ENCODE measurements at regions not wholly inside any gene's neighbourhood (a gene's known extent, or its start where the extent isn't known, plus 50 kb on each side); places are given as distances from the start of the nearest gene placed in this dataset.

DNA sequence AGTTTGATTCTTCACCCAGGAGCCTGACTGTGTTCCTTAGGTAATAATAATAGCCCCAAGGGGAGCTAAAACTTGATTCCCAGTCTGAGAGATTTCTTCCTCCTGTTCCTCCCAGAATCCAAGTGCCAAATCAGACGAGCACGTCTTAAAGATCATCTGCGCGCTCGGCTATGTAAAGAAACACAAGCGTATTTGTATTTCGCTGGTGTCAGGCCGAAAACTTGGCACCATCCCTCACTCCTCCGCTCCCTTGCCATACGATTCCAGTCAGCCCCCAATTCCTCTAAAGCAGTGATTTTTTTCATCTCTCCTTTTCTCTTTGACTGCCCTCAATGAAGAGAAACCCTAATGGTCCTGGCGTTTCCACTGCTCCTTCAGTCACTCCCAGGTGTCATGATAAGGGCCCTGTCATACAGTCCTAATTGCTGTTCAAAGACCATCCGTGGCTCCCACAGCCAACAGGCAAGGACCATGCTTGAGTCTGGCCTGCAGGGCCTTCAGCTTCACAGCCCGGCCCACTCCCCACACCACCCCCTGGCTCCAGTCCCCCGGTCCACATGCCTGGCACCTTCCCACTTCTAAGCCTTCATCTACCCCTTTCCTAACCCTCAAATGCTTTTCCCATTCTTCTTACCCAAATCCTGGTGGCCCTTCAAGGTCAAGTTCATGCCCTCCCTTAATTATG lies 130.8 kb upstream of the ID2 start:
- H3K36me3 ChIP-seq (ENCODE audit: insufficient read depth, insufficient read length, low read length) = no peaks in the 10 kb centered on the region
- no peak overlapping the region for H3K9ac ChIP-seq (ENCODE audit: insufficient read length, low read depth)
- H3K4me1 ChIP-seq (ENCODE audit: insufficient read depth, insufficient read length) = peaks cover 10% of the 10 kb centered on the region
- no peaks in the 10 kb centered on the region for H3K27me3 ChIP-seq (ENCODE audit: insufficient read depth, insufficient read length)
- H3K9me3 ChIP-seq (ENCODE audit: insufficient read depth, low read length) = no peaks in the 10 kb centered on the region
- TF ChIP-seq ZNF274 (IDR thresholded peaks at IDR 0.05; ENCODE audit: low read depth, low read length) (no peak), SUZ12 (IDR thresholded peaks at IDR 0.05; ENCODE audit: extremely low read depth, insufficient read depth, insufficient read length) (no peak), YY1 (IDR thresholded peaks at IDR 0.05; ENCODE audit: insufficient read depth, insufficient read length) (no peak)
- H3K4me3 ChIP-seq (ENCODE audit: insufficient read length, low read depth) = no peak overlapping the region
- no peak for DNase-seq (ENCODE audit: low read depth, low spot score)

DNA sequence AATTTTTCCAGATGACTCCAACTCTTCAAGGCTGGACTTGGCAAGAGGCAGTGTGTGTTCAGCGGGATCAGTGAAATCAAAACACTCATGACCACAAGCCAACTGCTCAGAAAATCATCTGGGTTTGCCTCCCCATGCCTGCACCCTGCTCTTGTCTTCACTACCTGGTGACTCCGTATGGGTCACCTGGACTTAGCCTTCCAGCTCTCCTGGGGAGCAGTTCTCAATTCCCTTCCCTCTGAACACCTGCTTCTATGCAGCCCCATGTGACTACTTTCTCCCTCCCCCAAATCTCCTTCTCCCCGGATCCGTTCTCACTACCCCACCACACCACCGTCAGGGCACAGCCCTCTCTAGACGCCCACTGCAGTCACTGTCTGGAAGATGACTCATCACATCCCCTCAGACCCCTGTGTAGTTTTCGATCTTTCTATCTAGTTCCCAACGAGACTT lies 130.2 kb upstream of the ID2 start:
- Histone ChIP-seq H3K9ac (ENCODE audit: insufficient read length, low read depth) (no peak overlapping the region), H3K4me1 (ENCODE audit: insufficient read depth, insufficient read length) (peaks cover 10% of the 10 kb centered on the region), H3K27me3 (ENCODE audit: insufficient read depth, insufficient read length) (no peaks in the 10 kb centered on the region), H3K4me3 (ENCODE audit: insufficient read length, low read depth) (no peak overlapping the region), H3K9me3 (ENCODE audit: insufficient read depth, low read length) (no peaks in the 10 kb centered on the region), H3K36me3 (ENCODE audit: insufficient read depth, insufficient read length, low read length) (no peaks in the 10 kb centered on the region)
- no peak for TF ChIP-seq SUZ12 (IDR thresholded peaks at IDR 0.05; ENCODE audit: extremely low read depth, insufficient read depth, insufficient read length)
- TF ChIP-seq YY1 (IDR thresholded peaks at IDR 0.05; ENCODE audit: insufficient read depth, insufficient read length) = no peak
- TF ChIP-seq ZNF274 (IDR thresholded peaks at IDR 0.05; ENCODE audit: low read depth, low read length) = no peak
- DNase-seq (ENCODE audit: low read depth, low spot score) = no peak

DNA sequence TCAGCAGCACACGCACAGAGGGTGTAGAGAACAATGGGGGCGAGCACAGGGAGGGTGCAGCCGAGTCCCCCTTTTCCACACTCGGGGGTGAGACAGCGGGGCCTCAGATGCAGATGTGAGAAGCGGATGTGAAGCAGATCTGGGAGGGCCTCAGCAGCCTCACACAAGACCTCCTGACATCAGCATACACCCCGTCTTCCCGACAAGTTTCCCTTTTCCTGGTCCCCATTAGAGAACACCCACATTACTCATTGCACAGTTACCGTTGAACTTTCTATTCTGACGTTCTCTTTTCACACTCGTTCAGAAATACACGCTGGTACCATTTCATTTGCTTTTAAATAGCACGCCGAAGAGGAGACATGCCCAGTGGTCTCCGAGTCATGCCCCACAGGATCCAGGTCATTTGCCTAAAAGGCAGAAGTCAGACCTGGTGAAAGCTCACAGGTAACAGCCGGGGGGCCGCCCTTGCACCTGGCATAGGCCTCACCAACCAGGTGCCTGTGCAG lies 129.5 kb upstream of the ID2 start:
- TF ChIP-seq YY1 (IDR thresholded peaks at IDR 0.05; ENCODE audit: insufficient read depth, insufficient read length) (no peak), ZNF274 (IDR thresholded peaks at IDR 0.05; ENCODE audit: low read depth, low read length) (no peak), SUZ12 (IDR thresholded peaks at IDR 0.05; ENCODE audit: extremely low read depth, insufficient read depth, insufficient read length) (no peak)
- Histone ChIP-seq H3K36me3 (ENCODE audit: insufficient read depth, insufficient read length, low read length) (no peaks in the 10 kb centered on the region), H3K9me3 (ENCODE audit: insufficient read depth, low read length) (no peaks in the 10 kb centered on the region), H3K4me3 (ENCODE audit: insufficient read length, low read depth) (no peak overlapping the region), H3K4me1 (ENCODE audit: insufficient read depth, insufficient read length) (peaks cover 10% of the 10 kb centered on the region), H3K27me3 (ENCODE audit: insufficient read depth, insufficient read length) (no peaks in the 10 kb centered on the region), H3K9ac (ENCODE audit: insufficient read length, low read depth) (no peak overlapping the region)
- no peak for DNase-seq (ENCODE audit: low read depth, low spot score)

DNA sequence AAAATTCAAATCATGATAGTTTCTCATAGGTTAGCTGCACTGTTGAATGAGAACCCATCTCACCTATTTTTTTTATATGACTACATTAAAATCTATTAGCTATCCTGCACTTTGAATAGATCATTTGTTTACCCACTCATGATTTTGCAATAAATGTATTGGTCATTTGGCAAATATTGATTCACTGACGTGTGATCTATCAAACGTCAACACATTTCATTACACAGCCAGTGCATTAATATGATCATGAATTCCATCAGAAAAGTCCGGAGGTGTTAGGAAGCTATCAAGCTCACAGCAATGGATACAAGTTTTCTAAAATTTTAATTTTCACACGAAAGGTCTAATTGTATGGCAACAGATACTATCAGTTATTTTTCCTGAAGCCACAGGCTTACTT lies 128.2 kb upstream of the ID2 start:
- Histone ChIP-seq H3K4me1 (ENCODE audit: insufficient read depth, insufficient read length) (peaks cover 1% of the 10 kb centered on the region), H3K27me3 (ENCODE audit: insufficient read depth, insufficient read length) (no peaks in the 10 kb centered on the region), H3K36me3 (ENCODE audit: insufficient read depth, insufficient read length, low read length) (no peaks in the 10 kb centered on the region), H3K4me3 (ENCODE audit: insufficient read length, low read depth) (no peak overlapping the region), H3K9me3 (ENCODE audit: insufficient read depth, low read length) (peaks cover 5% of the 10 kb centered on the region), H3K9ac (ENCODE audit: insufficient read length, low read depth) (no peak overlapping the region)
- no peak for TF ChIP-seq SUZ12 (IDR thresholded peaks at IDR 0.05; ENCODE audit: extremely low read depth, insufficient read depth, insufficient read length)
- TF ChIP-seq ZNF274 (IDR thresholded peaks at IDR 0.05; ENCODE audit: low read depth, low read length) = no peak
- TF ChIP-seq YY1 (IDR thresholded peaks at IDR 0.05; ENCODE audit: insufficient read depth, insufficient read length) = no peak
- DNase-seq (ENCODE audit: low read depth, low spot score) = no peak

DNA sequence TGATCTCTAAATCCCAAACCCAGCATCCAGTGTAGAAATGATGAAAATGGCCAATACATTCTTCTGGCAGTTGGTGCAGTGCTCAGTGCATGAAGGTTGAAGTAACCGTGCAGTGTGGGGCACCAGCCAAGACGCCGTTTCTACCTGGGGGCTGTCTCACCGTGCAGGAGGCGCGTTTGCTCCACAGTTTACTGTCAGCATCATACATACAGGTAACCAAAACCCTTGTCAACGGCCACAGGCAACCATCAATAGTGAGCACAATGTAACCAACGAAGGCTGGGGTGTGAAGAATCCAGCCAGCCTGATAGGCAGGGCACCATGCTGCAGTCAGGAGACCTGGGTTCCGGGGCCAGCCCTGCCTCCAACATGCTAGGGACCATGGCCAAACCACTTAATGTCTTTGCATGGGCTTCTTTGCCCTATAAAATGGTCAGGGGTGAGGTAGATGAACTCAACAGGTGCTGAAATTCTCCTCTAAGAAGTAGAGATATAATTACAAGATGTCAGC lies 127.5 kb upstream of the ID2 start:
- no peak for TF ChIP-seq SUZ12 (IDR thresholded peaks at IDR 0.05; ENCODE audit: extremely low read depth, insufficient read depth, insufficient read length)
- TF ChIP-seq ZNF274 (IDR thresholded peaks at IDR 0.05; ENCODE audit: low read depth, low read length) = no peak
- TF ChIP-seq YY1 (IDR thresholded peaks at IDR 0.05; ENCODE audit: insufficient read depth, insufficient read length) = no peak
- no peak for DNase-seq (ENCODE audit: low read depth, low spot score)
- Histone ChIP-seq H3K27me3 (ENCODE audit: insufficient read depth, insufficient read length) (no peaks in the 10 kb centered on the region), H3K9me3 (ENCODE audit: insufficient read depth, low read length) (peaks cover 12% of the 10 kb centered on the region), H3K4me3 (ENCODE audit: insufficient read length, low read depth) (no peak overlapping the region), H3K36me3 (ENCODE audit: insufficient read depth, insufficient read length, low read length) (no peaks in the 10 kb centered on the region), H3K9ac (ENCODE audit: insufficient read length, low read depth) (no peak overlapping the region), H3K4me1 (ENCODE audit: insufficient read depth, insufficient read length) (no peaks in the 10 kb centered on the region)

DNA sequence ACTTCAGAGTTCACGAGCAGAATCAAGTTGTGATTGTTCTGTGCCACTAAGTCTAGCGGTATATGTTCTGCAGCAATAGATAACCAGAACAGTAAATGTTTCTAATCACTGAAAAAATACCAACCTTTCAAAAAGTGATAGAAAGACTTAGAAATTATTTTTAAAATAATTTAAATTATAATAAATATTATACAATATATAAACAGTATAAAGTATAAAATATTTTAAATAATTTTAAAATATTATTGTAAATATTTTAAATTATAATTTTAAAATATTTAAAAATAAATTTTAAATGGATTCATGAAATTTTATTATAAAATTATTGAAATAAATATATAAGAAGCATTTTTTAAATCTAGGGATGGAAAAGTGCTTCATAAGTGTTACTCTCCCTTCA lies 126.3 kb upstream of the ID2 start:
- Histone ChIP-seq H3K9me3 (ENCODE audit: insufficient read depth, low read length) (peaks cover 12% of the 10 kb centered on the region), H3K4me3 (ENCODE audit: insufficient read length, low read depth) (no peak overlapping the region), H3K27me3 (ENCODE audit: insufficient read depth, insufficient read length) (no peaks in the 10 kb centered on the region), H3K4me1 (ENCODE audit: insufficient read depth, insufficient read length) (no peaks in the 10 kb centered on the region), H3K9ac (ENCODE audit: insufficient read length, low read depth) (no peak overlapping the region), H3K36me3 (ENCODE audit: insufficient read depth, insufficient read length, low read length) (no peaks in the 10 kb centered on the region)
- DNase-seq (ENCODE audit: low read depth, low spot score) = no peak
- TF ChIP-seq ZNF274 (IDR thresholded peaks at IDR 0.05; ENCODE audit: low read depth, low read length) (no peak), YY1 (IDR thresholded peaks at IDR 0.05; ENCODE audit: insufficient read depth, insufficient read length) (no peak), SUZ12 (IDR thresholded peaks at IDR 0.05; ENCODE audit: extremely low read depth, insufficient read depth, insufficient read length) (no peak)

DNA sequence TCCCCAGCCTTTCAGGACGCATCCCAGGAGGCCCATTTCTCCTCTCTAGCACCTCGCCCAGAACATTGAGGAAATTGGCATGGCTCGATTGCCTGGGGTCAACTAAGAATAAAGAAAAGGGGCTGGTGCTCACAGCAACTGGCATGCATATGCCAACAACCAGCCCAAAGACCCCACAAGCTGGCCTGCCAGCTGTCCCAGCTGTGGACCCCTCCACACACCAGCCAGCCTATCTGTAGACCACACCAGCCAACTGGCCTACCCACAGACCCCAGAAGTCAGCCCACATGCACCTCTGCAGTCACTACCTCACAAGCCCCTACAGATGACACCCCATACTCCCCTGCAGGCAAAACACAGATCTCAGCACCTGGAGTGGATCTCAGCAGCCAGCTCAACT lies 123.8 kb upstream of the ID2 start:
- Histone ChIP-seq H3K4me1 (ENCODE audit: insufficient read depth, insufficient read length) (no peaks in the 10 kb centered on the region), H3K27me3 (ENCODE audit: insufficient read depth, insufficient read length) (no peaks in the 10 kb centered on the region), H3K4me3 (ENCODE audit: insufficient read length, low read depth) (no peak overlapping the region), H3K9me3 (ENCODE audit: insufficient read depth, low read length) (peaks cover 20% of the 10 kb centered on the region), H3K9ac (ENCODE audit: insufficient read length, low read depth) (no peak overlapping the region), H3K36me3 (ENCODE audit: insufficient read depth, insufficient read length, low read length) (no peaks in the 10 kb centered on the region)
- DNase-seq (ENCODE audit: low read depth, low spot score) = no peak
- TF ChIP-seq SUZ12 (IDR thresholded peaks at IDR 0.05; ENCODE audit: extremely low read depth, insufficient read depth, insufficient read length) = no peak
- TF ChIP-seq YY1 (IDR thresholded peaks at IDR 0.05; ENCODE audit: insufficient read depth, insufficient read length) = no peak
- TF ChIP-seq ZNF274 (IDR thresholded peaks at IDR 0.05; ENCODE audit: low read depth, low read length) = no peak

Measured in NT2/D1 (cell line).